Mucosa of descending colon (tissue), 3 donors: ENCODE measurements at regions not wholly inside any gene's neighbourhood (a gene's known extent, or its start where the extent isn't known, plus 50 kb on each side); places are given as distances from the start of the nearest gene placed in this dataset.

Experiments used
- ATAC-seq: fragments of 200-7000 bp; cut with Tn5 transposase; one replicate; pipeline ENCODE4 v1.9.1; 2020; ENCODE audit warnings: mild to moderate bottlenecking, moderate library complexity
- DNase-seq, 3 donors: peaks; one replicate each; pipeline ENCODE4 v3.0.0-alpha.2; 2020
- H3K36me3 ChIP-seq: fragments of 200-600 bp; one replicate; pipeline ENCODE4 v1.8.0; 2021; ENCODE audit warnings: low read depth, mild to moderate bottlenecking
- H3K4me1 ChIP-seq: fragments of 200-600 bp; one replicate; pipeline ENCODE4 v1.8.0; 2021; ENCODE audit warnings: low read depth, mild to moderate bottlenecking
- H3K4me3 ChIP-seq: fragments of 200-600 bp; one replicate; pipeline ENCODE4 v1.8.0; 2021; ENCODE audit warnings: mild to moderate bottlenecking
- H3K9me3 ChIP-seq: fragments of 200-600 bp; one replicate; pipeline ENCODE4 v1.8.0; 2021; ENCODE audit warnings: mild to moderate bottlenecking
- CTCF ChIP-seq: fragments of 200-600 bp; IDR thresholded peaks from one replicate; pipeline ENCODE4 v1.8.0; 2022; ENCODE audit warnings: antibody characterized with exemption, mild to moderate bottlenecking
- intact Hi-C, 2 donors: fragments of 100-400 bp; cut with DNase I in 1 of 2; cut with micrococcal nuclease in 1 of 2; formaldehyde crosslinking; loops; one replicate each; pipeline versions ENCODE4 v1.11.0 to v1.11.1; 2022; cut with DNase I, micrococcal nuclease
- donor health status: DM: no; HTN: no; CAD: no; lungs with moderate emphysema.
- donor health status: DM: no; HTN: no; CAD: no.
- donor health status: DM: no; HTN: yes; CAD: no.

GRCh38 chr3:95437409-95437808 lies 1374.5 kb downstream of the NSUN3 start:
- no peak for DNase-seq
- intact Hi-C loops = no loop called here
- no peak for ATAC-seq
- Histone ChIP-seq H3K9me3 (no peaks in the 10 kb centered on the region), H3K4me3 (no peak overlapping the region), H3K36me3 (no peaks in the 10 kb centered on the region), H3K4me1 (no peaks in the 10 kb centered on the region)
- TF ChIP-seq CTCF = no peak

GRCh38 chr3:95438274-95438673 lies 1375.4 kb downstream of the NSUN3 start:
- intact Hi-C loops = no loop called here
- no peak overlapping the region for H3K4me3 ChIP-seq
- DNase-seq = no peak
- no peaks in the 10 kb centered on the region for H3K9me3 ChIP-seq
- ATAC-seq = no peak
- no peaks in the 10 kb centered on the region for H3K4me1 ChIP-seq
- H3K36me3 ChIP-seq = no peaks in the 10 kb centered on the region
- TF ChIP-seq CTCF = no peak

GRCh38 chr3:95442766-95443165 lies 1371.6 kb upstream of the EPHA6 start:
- Histone ChIP-seq H3K4me3 (no peak overlapping the region), H3K4me1 (no peaks in the 10 kb centered on the region), H3K9me3 (no peaks in the 10 kb centered on the region), H3K36me3 (no peaks in the 10 kb centered on the region)
- intact Hi-C loops = no loop called here
- no peak for ATAC-seq
- no peak for DNase-seq
- no peak for TF ChIP-seq CTCF

- no peak for TF ChIP-seq CTCF
- Histone ChIP-seq H3K36me3 (no peaks in the 10 kb centered on the region), H3K4me1 (no peaks in the 10 kb centered on the region), H3K4me3 (no peak overlapping the region), H3K9me3 (no peaks in the 10 kb centered on the region)
- DNase-seq (no peak), ATAC-seq (no peak)
- intact Hi-C loops = no loop called here
Measured at GRCh38 chr3:95449841-95450240, 1364.6 kb upstream of the EPHA6 start.

GRCh38 chr3:95453242-95453641 lies 1361.2 kb upstream of the EPHA6 start:
- intact Hi-C loops = no loop called here
- no peaks in the 10 kb centered on the region for H3K9me3 ChIP-seq
- DNase-seq = no peak
- no peaks in the 10 kb centered on the region for H3K4me1 ChIP-seq
- no peak for ATAC-seq
- no peak for TF ChIP-seq CTCF
- H3K4me3 ChIP-seq = no peak overlapping the region
- H3K36me3 ChIP-seq = no peaks in the 10 kb centered on the region

GRCh38 chr3:95456835-95457234 lies 1357.6 kb upstream of the EPHA6 start:
- ATAC-seq (no peak), DNase-seq (no peak)
- intact Hi-C loops = no loop called here
- no peak overlapping the region for H3K4me3 ChIP-seq
- no peaks in the 10 kb centered on the region for H3K4me1 ChIP-seq
- H3K36me3 ChIP-seq = no peaks in the 10 kb centered on the region
- TF ChIP-seq CTCF = no peak
- H3K9me3 ChIP-seq = no peaks in the 10 kb centered on the region
